ENCODE measurements at regions not wholly inside any gene's neighbourhood (a gene's known extent, or its start where the extent isn't known, plus 50 kb on each side); places are given as distances from the start of the nearest gene placed in this dataset.
"Not testable (repeated sequence)": the region's sequence is repeated elsewhere in the genome, so short reads cannot be mapped to it uniquely, and the experiment has no call there.

- DNase-seq (ENCODE audit: extremely low read depth in 1 of 4, low spot score in 3 of 4); H3K27ac ChIP-seq (ENCODE audit: extremely low read depth, low read depth, low read length); H3K9me3 ChIP-seq (replicated peaks; ENCODE audit: control insufficient read depth, insufficient read depth, low read depth, low read length); intact Hi-C loops (cut with micrococcal nuclease); FAIRE-seq; H3K27me3 ChIP-seq (ENCODE audit: control insufficient read depth in 2 of 2, insufficient read depth in 2 of 2, low read length in 2 of 2); H4K20me1 ChIP-seq (replicated peaks; ENCODE audit: control insufficient read depth, insufficient read depth, low read length); H3K9ac ChIP-seq (ENCODE audit: insufficient read depth in 1 of 2, low read depth in 2 of 2, low read length in 2 of 2); in situ Hi-C loops (cut with MboI); H2AFZ ChIP-seq (ENCODE audit: low read depth, low read length); H3K9me1 ChIP-seq (ENCODE audit: control insufficient read depth, insufficient read depth, low read length); H3K36me3 ChIP-seq (ENCODE audit: control insufficient read depth, insufficient read depth, low read length); H3K4me3 ChIP-seq; BruUV-seq (replicated peaks); ATAC-seq; H3K4me2 ChIP-seq (ENCODE audit: insufficient read depth, low read length); CTCF ChIA-PET (ENCODE audit: low intra/inter-chr PET ratio): not testable (repeated sequence)
- WGBS (ENCODE audit: insufficient coverage, low coverage, missing lambda C conversion rate): 94% methylated on average over 2 of the region's 3 CpGs
- POLR2A ChIA-PET: interaction anchor here (0.6 kb wide), 1 partner anchor 84 kb away, joined by 3 read pairs; no protein-coding TSS in a partner anchor
- peak; percentile 53 for TF ChIP-seq ZNF146 (CRISPR knock-in tag; IDR thresholded peaks at IDR 0.05; ENCODE audit: unreplicated experiment)
- Histone ChIP-seq H3K4me1 (replicated peaks in 1 of 2; ENCODE audit: control insufficient read depth in 2 of 2, insufficient read depth in 2 of 2, low read length in 2 of 2) (peaks cover 5 to 10% of the 10 kb centered on the region in 2 experiments; a peak in 3 of 5 replicates), H3K79me2 (ENCODE audit: control insufficient read depth, insufficient read depth, low read length) (peaks cover 32% of the 10 kb centered on the region)
Observed at GRCh38 chr3:87789049-87789448, 269.8 kb downstream of the CGGBP1 start.

GRCh38 chr3:87788516-87788915 lies 270.3 kb downstream of the CGGBP1 start:
- H3K4me3 ChIP-seq: no peak overlapping the region
- no peak for ATAC-seq
- no peak overlapping the region for H2AFZ ChIP-seq (ENCODE audit: low read depth, low read length)
- H3K27ac ChIP-seq (ENCODE audit: extremely low read depth, low read depth, low read length): no peak overlapping the region
- H3K27me3 ChIP-seq (ENCODE audit: control insufficient read depth in 2 of 2, insufficient read depth in 2 of 2, low read length in 2 of 2): no peaks in the 10 kb centered on the region
- no peak for DNase-seq (ENCODE audit: extremely low read depth in 1 of 4, low spot score in 3 of 4)
- in situ Hi-C loops (cut with MboI): no loop called here
- ChIA-PET POLR2A (interaction anchor here (0.6 kb wide), 1 partner anchor 85 kb away, joined by 3 read pairs; no protein-coding TSS in a partner anchor), CTCF (ENCODE audit: low intra/inter-chr PET ratio) (no interaction called here)
- intact Hi-C loops (cut with micrococcal nuclease): no loop called here
- no peak overlapping the region for H3K4me2 ChIP-seq (ENCODE audit: insufficient read depth, low read length)
- H3K9me3 ChIP-seq (replicated peaks; ENCODE audit: control insufficient read depth, insufficient read depth, low read depth, low read length): no peaks in the 10 kb centered on the region
- peaks cover 5 to 10% of the 10 kb centered on the region in 2 experiments; a peak in 3 of 5 replicates for H3K4me1 ChIP-seq (replicated peaks in 1 of 2; ENCODE audit: control insufficient read depth in 2 of 2, insufficient read depth in 2 of 2, low read length in 2 of 2)
- FAIRE-seq: no peak
- H3K9ac ChIP-seq (ENCODE audit: insufficient read depth in 1 of 2, low read depth in 2 of 2, low read length in 2 of 2): no peak overlapping the region
- no peaks in the 10 kb centered on the region for H3K9me1 ChIP-seq (ENCODE audit: control insufficient read depth, insufficient read depth, low read length)
- H3K36me3 ChIP-seq (ENCODE audit: control insufficient read depth, insufficient read depth, low read length): no peaks in the 10 kb centered on the region
- peaks cover 27% of the 10 kb centered on the region for H3K79me2 ChIP-seq (ENCODE audit: control insufficient read depth, insufficient read depth, low read length)
- TF ChIP-seq DIDO1 (tag; IDR thresholded peaks at IDR 0.05; ENCODE audit: low read depth) (no peak), HDAC6 (IDR thresholded peaks at IDR 0.05; ENCODE audit: low read depth, low read length) (no peak), CBFA2T3 (IDR thresholded peaks at IDR 0.05) (0 out of 2 replicates have a peak, but pooled peaks have one; percentile 6), KDM2B (CRISPR knock-in tag; IDR thresholded peaks at IDR 0.05) (no peak), STAT6 (CRISPR knock-in tag; IDR thresholded peaks at IDR 0.05) (no peak)
- 33% methylated on average over 4 of the region's 4 CpGs for WGBS (ENCODE audit: insufficient coverage, low coverage, missing lambda C conversion rate)
- no TSS peak for BruUV-seq (replicated peaks)
- H4K20me1 ChIP-seq (replicated peaks; ENCODE audit: control insufficient read depth, insufficient read depth, low read length): no peaks in the 10 kb centered on the region
